Neural progenitor cell (in vitro differentiated cells): ENCODE measurements at regions not wholly inside any gene's neighbourhood (a gene's known extent, or its start where the extent isn't known, plus 50 kb on each side); places are given as distances from the start of the nearest gene placed in this dataset.

ENCODE experiments used
- DNase-seq: peaks from one replicate; pipeline ENCODE4 v3.0.0-alpha.2; 2016; ENCODE audit warnings: low spot score
- H2AFZ ChIP-seq: fragments of 200-600 bp; sonication (generic); replicated peaks from 2 replicates; pipeline ENCODE4 v1.6.1; 2016; ENCODE audit warnings: antibody characterized with exemption
- H3F3A ChIP-seq: fragments of 200-600 bp; sonication (generic); 2 replicates; pipeline ENCODE4 v1.6.1; 2016; ENCODE audit warnings: antibody characterized with exemption, low read depth
- H3K27ac ChIP-seq: fragments of 200-600 bp; sonication (generic); 2 replicates; pipeline ENCODE4 v1.5.1; 2016; ENCODE audit warnings: mild to moderate bottlenecking
- H3K27me3 ChIP-seq: fragments of 200-600 bp; sonication (generic); 2 replicates; pipeline ENCODE4 v1.6.1; 2016; ENCODE audit warnings: mild to moderate bottlenecking, moderate library complexity
- H3K36me3 ChIP-seq: fragments of 200-600 bp; sonication (generic); 2 replicates; pipeline ENCODE4 v1.5.1; 2016
- H3K4me1 ChIP-seq: fragments of 200-600 bp; sonication (generic); 2 replicates; pipeline ENCODE4 v1.6.1; 2016; ENCODE audit warnings: mixed run types
- H3K4me2 ChIP-seq: fragments of 200-600 bp; sonication (generic); 2 replicates; pipeline ENCODE4 v1.6.1; 2016
- H3K4me3 ChIP-seq: fragments of 200-600 bp; sonication (generic); 2 replicates; pipeline ENCODE4 v1.5.1; 2016
- H3K79me2 ChIP-seq: fragments of 200-600 bp; sonication (generic); 2 replicates; pipeline ENCODE4 v1.6.1; 2016; ENCODE audit warnings: low read depth
- H3K9ac ChIP-seq: fragments of 200-600 bp; sonication (generic); 2 replicates; pipeline ENCODE4 v1.6.1; 2016
- H3K9me3 ChIP-seq: fragments of 200-600 bp; sonication (generic); 2 replicates; pipeline ENCODE4 v1.5.1; 2016; ENCODE audit warnings: low read depth
- H4K20me1 ChIP-seq: fragments of 200-600 bp; sonication (generic); 2 replicates; pipeline ENCODE4 v1.6.1; 2016; ENCODE audit warnings: low read depth
- H3K27ac Mint-ChIP-seq: 3 replicates; pipeline ENCODE4 v1.8.0; 2021; ENCODE audit warnings: mixed read lengths
- H3K27me3 Mint-ChIP-seq: 2 replicates; pipeline ENCODE4 v1.8.0; 2022; ENCODE audit warnings: low read depth, mild to moderate bottlenecking, inconsistent platforms, moderate library complexity, mixed read lengths; ENCODE audit not compliant: insufficient read depth
- H3K36me3 Mint-ChIP-seq: 3 replicates; pipeline ENCODE4 v1.8.0; 2021; ENCODE audit warnings: mixed read lengths
- H3K4me1 Mint-ChIP-seq: 3 replicates; pipeline ENCODE4 v1.8.0; 2021; ENCODE audit warnings: mixed read lengths
- H3K4me3 Mint-ChIP-seq: 3 replicates; pipeline ENCODE4 v1.8.0; 2021; ENCODE audit warnings: mild to moderate bottlenecking, moderate library complexity, mixed read lengths
- H3K9me3 Mint-ChIP-seq: 3 replicates; pipeline ENCODE4 v1.8.0; 2020; ENCODE audit warnings: mixed read lengths
- CTCF ChIP-seq: fragments of 200-600 bp; sonication (generic); IDR thresholded peaks from 2 replicates; pipeline ENCODE4 v1.5.1; 2017; ENCODE audit warnings: antibody characterized with exemption, mild to moderate bottlenecking
- EZH2 ChIP-seq: fragments of 200-600 bp; sonication (generic); IDR thresholded peaks from 2 replicates; pipeline ENCODE4 v1.6.1; 2017; ENCODE audit warnings: antibody characterized with exemption, mild to moderate bottlenecking, moderate library complexity
- EZH2phosphoT487 ChIP-seq: fragments of 200-600 bp; sonication (generic); IDR thresholded peaks from 2 replicates; pipeline ENCODE4 v1.6.1; 2017; ENCODE audit warnings: antibody characterized with exemption

GRCh38 chr9:14418301-14418940 lies 104.5 kb upstream of the NFIB start:
- H2AFZ ChIP-seq = peak overlapping the region; percentile 79
- H3K79me2 ChIP-seq = no peaks in the 10 kb centered on the region
- H3K27ac ChIP-seq = no peak overlapping the region
- no peak for DNase-seq
- no peak overlapping the region for H3K4me2 ChIP-seq
- H3K9me3 ChIP-seq = no peaks in the 10 kb centered on the region
- peaks cover 5% of the 10 kb centered on the region for H3K4me1 ChIP-seq
- H3F3A ChIP-seq = peaks cover 12% of the 10 kb centered on the region
- Mint-ChIP-seq H3K36me3 (no peaks in the 10 kb centered on the region), H3K9me3 (peaks cover 6% of the 10 kb centered on the region), H3K4me1 (peaks cover 16% of the 10 kb centered on the region), H3K4me3 (no peak overlapping the region), H3K27ac (peak overlapping the region; percentile 26), H3K27me3 (peaks cover 2% of the 10 kb centered on the region)
- H3K9ac ChIP-seq = no peak overlapping the region
- H4K20me1 ChIP-seq = no peaks in the 10 kb centered on the region
- no peak overlapping the region for H3K4me3 ChIP-seq
- no peaks in the 10 kb centered on the region for H3K27me3 ChIP-seq
- TF ChIP-seq CTCF = no peak
- no peak for TF ChIP-seq EZH2phosphoT487
- no peak for TF ChIP-seq EZH2
- no peaks in the 10 kb centered on the region for H3K36me3 ChIP-seq

- H3K9ac ChIP-seq = no peak overlapping the region
- no peak overlapping the region for H3K4me3 ChIP-seq
- peaks cover 16% of the 10 kb centered on the region for H3K4me1 Mint-ChIP-seq
- no peak overlapping the region for H3K4me2 ChIP-seq
- H3K36me3 ChIP-seq = no peaks in the 10 kb centered on the region
- H3K79me2 ChIP-seq = no peaks in the 10 kb centered on the region
- DNase-seq = no peak
- H4K20me1 ChIP-seq = no peaks in the 10 kb centered on the region
- no peaks in the 10 kb centered on the region for H3K9me3 ChIP-seq
- no peak overlapping the region for H3K4me3 Mint-ChIP-seq
- H3K27me3 Mint-ChIP-seq = peaks cover 8% of the 10 kb centered on the region
- H3F3A ChIP-seq = peaks cover 12% of the 10 kb centered on the region
- TF ChIP-seq EZH2phosphoT487 (no peak), CTCF (no peak), EZH2 (no peak)
- no peak overlapping the region for H2AFZ ChIP-seq
- H3K36me3 Mint-ChIP-seq = no peaks in the 10 kb centered on the region
- peaks cover 6% of the 10 kb centered on the region for H3K9me3 Mint-ChIP-seq
- H3K4me1 ChIP-seq = peaks cover 5% of the 10 kb centered on the region
- no peaks in the 10 kb centered on the region for H3K27me3 ChIP-seq
- no peak overlapping the region for H3K27ac Mint-ChIP-seq
- no peak overlapping the region for H3K27ac ChIP-seq
Observed at GRCh38 chr9:14417237-14417636, 103.3 kb upstream of the NFIB start.

- H3K4me3 ChIP-seq = no peak overlapping the region
- TF ChIP-seq EZH2phosphoT487 = no peak
- TF ChIP-seq CTCF = no peak
- no peak for TF ChIP-seq EZH2
- DNase-seq = no peak
- H3K27me3 ChIP-seq = no peaks in the 10 kb centered on the region
- Mint-ChIP-seq H3K9me3 (peaks cover 6% of the 10 kb centered on the region), H3K4me1 (peaks cover 16% of the 10 kb centered on the region), H3K27me3 (peaks cover 8% of the 10 kb centered on the region), H3K4me3 (no peak overlapping the region), H3K36me3 (no peaks in the 10 kb centered on the region), H3K27ac (no peak overlapping the region)
- no peak overlapping the region for H3K9ac ChIP-seq
- H3K79me2 ChIP-seq = no peaks in the 10 kb centered on the region
- H3F3A ChIP-seq = peaks cover 3% of the 10 kb centered on the region
- H3K4me1 ChIP-seq = peaks cover 5% of the 10 kb centered on the region
- no peak overlapping the region for H2AFZ ChIP-seq
- H3K27ac ChIP-seq = no peak overlapping the region
- no peaks in the 10 kb centered on the region for H4K20me1 ChIP-seq
- no peaks in the 10 kb centered on the region for H3K9me3 ChIP-seq
- H3K36me3 ChIP-seq = no peaks in the 10 kb centered on the region
- no peak overlapping the region for H3K4me2 ChIP-seq
Observed at GRCh38 chr9:14415947-14416346, 102.0 kb upstream of the NFIB start.
